H1 (cell line): ENCODE measurements at regions not wholly inside any gene's neighbourhood (a gene's known extent, or its start where the extent isn't known, plus 50 kb on each side); places are given as distances from the start of the nearest gene placed in this dataset.
"Not testable (repeated sequence)": the region's sequence is repeated elsewhere in the genome, so short reads cannot be mapped to it uniquely, and the experiment has no call there.

Source experiments
- CTCF ChIA-PET: fragments of 300-600 bp; sonication (Branson Sonifier 250); formaldehyde crosslinking; loops from one replicate; lab custom pipeline; 2021; ENCODE audit not compliant: partially characterized antibody; lab: Charles Lee
- POLR2A ChIA-PET: fragments of 300-600 bp; sonication (Branson Sonifier 250); formaldehyde crosslinking; loops from one replicate; lab custom pipeline; 2021; ENCODE audit warnings: inconsistent platforms; ENCODE audit not compliant: partially characterized antibody; lab: Charles Lee
- DNase-seq, 2 experiments: peaks; one replicate each; pipeline versions ENCODE4 v3.0.0 to v3.0.0-alpha.2; 2010 to 2022; ENCODE audit warnings: low spot score in 2 of 2, low read depth in 1 of 2, mixed read lengths in 1 of 2
- FAIRE-seq: peaks from 2 replicates; lab custom pipeline; 2011; peaks lifted over from hg19 to GRCh38; lab: Jason Lieb, UNC
- H2AFZ ChIP-seq: 2 replicates; pipeline ENCODE4 v1.8.1; 2012; ENCODE audit warnings: low read length, inconsistent platforms
- H2AK5ac ChIP-seq: 2 replicates; pipeline ENCODE4 v1.6.1; 2013; ENCODE audit warnings: low read depth, low read length
- H2BK120ac ChIP-seq: replicated peaks from 2 replicates; pipeline ENCODE3; 2013; ENCODE audit warnings: low read depth, low read length, inconsistent platforms
- H2BK12ac ChIP-seq: 2 replicates; pipeline ENCODE4 v1.6.1; 2013; ENCODE audit warnings: low read depth, low read length
- H2BK15ac ChIP-seq: 2 replicates; pipeline ENCODE4 v1.6.1; 2013; ENCODE audit warnings: low read length
- H2BK20ac ChIP-seq: 2 replicates; pipeline ENCODE4 v1.6.1; 2013; ENCODE audit warnings: low read length
- H2BK5ac ChIP-seq: 2 replicates; pipeline ENCODE4 v1.6.1; 2013; ENCODE audit warnings: low read depth, low read length
- H3K14ac ChIP-seq: 2 replicates; pipeline ENCODE4 v1.6.1; 2013; ENCODE audit warnings: inconsistent platforms; ENCODE audit not compliant: insufficient read length
- H3K18ac ChIP-seq: 2 replicates; pipeline ENCODE4 v1.6.1; 2013; ENCODE audit warnings: low read length; ENCODE audit errors: extremely low read depth
- H3K23ac ChIP-seq: 2 replicates; pipeline ENCODE4 v1.6.1; 2013; ENCODE audit warnings: inconsistent platforms; ENCODE audit not compliant: insufficient read length
- H3K23me2 ChIP-seq: 2 replicates; pipeline ENCODE4 v1.6.1; 2013; ENCODE audit warnings: low read depth, low read length
- H3K27ac ChIP-seq: 2 replicates; pipeline ENCODE4 v1.6.1; 2011; ENCODE audit warnings: low read depth, low read length, inconsistent platforms
- H3K27me3 ChIP-seq, 4 experiments: replicated peaks in 1 of 4; 1 replicate in 1 of 4; 2 replicates in 3 of 4; pipeline versions ENCODE4 v1.6.1 to v1.8.1; 2011 to 2013; ENCODE audit warnings: low read length in 3 of 4, mild to moderate bottlenecking in 3 of 4, inconsistent platforms in 2 of 4, mixed read lengths in 2 of 4, moderate library complexity in 1 of 4; ENCODE audit not compliant: control insufficient read depth in 3 of 4, insufficient read depth in 3 of 4; ENCODE audit errors: extremely low read depth in 1 of 4
- H3K36me3 ChIP-seq, 4 experiments: 2 replicates each; pipeline versions ENCODE4 v1.6.1 to v1.8.1; 2011 to 2013; ENCODE audit warnings: mild to moderate bottlenecking in 4 of 4, low read length in 3 of 4, moderate library complexity in 2 of 4, control low read depth in 1 of 4, inconsistent platforms in 1 of 4; ENCODE audit not compliant: insufficient read depth in 4 of 4, control insufficient read depth in 2 of 4
- H3K4ac ChIP-seq: replicated peaks from 2 replicates; pipeline ENCODE3; 2013; ENCODE audit warnings: low read length, low read depth, mixed read lengths, inconsistent platforms; ENCODE audit not compliant: insufficient read length
- H3K4me1 ChIP-seq, 4 experiments: replicated peaks in 1 of 4; 1 replicate in 1 of 4; 2 replicates in 3 of 4; pipeline versions ENCODE4 v1.6.1 to v1.8.1; 2011 to 2013; ENCODE audit warnings: low read length in 3 of 4, inconsistent platforms in 2 of 4, mixed read lengths in 1 of 4; ENCODE audit not compliant: insufficient read depth in 4 of 4, control insufficient read depth in 3 of 4
- H3K4me2 ChIP-seq, 2 experiments: 2 replicates each; pipeline versions ENCODE4 v1.6.1 to v1.8.1; 2011 to 2013; ENCODE audit warnings: low read depth in 2 of 2, low read length in 2 of 2, control low read depth in 1 of 2, inconsistent platforms in 1 of 2, mild to moderate bottlenecking in 1 of 2; ENCODE audit not compliant: insufficient read depth in 1 of 2
- H3K4me3 ChIP-seq, 4 experiments: fragments of 200-600, 300-600 bp in 1 of 4; sonication (generic), shearing (Covaris generic), sonication (Bioruptor Twin) in 1 of 4; 2 replicates each; pipeline versions ENCODE4 v1.5.1 to v1.8.1; 2011 to 2016; ENCODE audit warnings: low read length in 4 of 4, low read depth in 3 of 4, control low read depth in 2 of 4, inconsistent platforms in 2 of 4, mild to moderate bottlenecking in 2 of 4, mixed read lengths in 1 of 4, moderate library complexity in 1 of 4; ENCODE audit not compliant: insufficient read depth in 2 of 4; ENCODE audit errors: extremely low read depth in 1 of 4
- H3K56ac ChIP-seq: replicated peaks from 2 replicates; pipeline ENCODE3; 2013; ENCODE audit warnings: low read depth, mild to moderate bottlenecking, mixed read lengths, low read length, inconsistent platforms; ENCODE audit not compliant: insufficient read length
- H3K79me1 ChIP-seq: 2 replicates; pipeline ENCODE4 v1.6.1; 2013; ENCODE audit warnings: low read depth, low read length, control low read depth
- H3K79me2 ChIP-seq, 2 experiments: 2 replicates each; pipeline versions ENCODE4 v1.6.1 to v1.8.1; 2012 to 2013; ENCODE audit warnings: low read length in 2 of 2, mild to moderate bottlenecking in 2 of 2, inconsistent platforms in 1 of 2; ENCODE audit not compliant: insufficient read depth in 2 of 2, control insufficient read depth in 1 of 2
- H3K9ac ChIP-seq, 4 experiments: replicated peaks in 1 of 4; 1 replicate in 1 of 4; 2 replicates in 3 of 4; pipeline versions ENCODE4 v1.6.1 to v1.8.1; 2011 to 2013; ENCODE audit warnings: low read depth in 3 of 4, low read length in 3 of 4, control low read depth in 2 of 4, mild to moderate bottlenecking in 2 of 4, moderate library complexity in 2 of 4, inconsistent platforms in 1 of 4; ENCODE audit errors: extremely low read depth in 1 of 4
- H3K9me3 ChIP-seq, 2 experiments: 2 replicates each; pipeline versions ENCODE4 v1.6.1 to v1.8.1; 2012 to 2013; ENCODE audit warnings: mild to moderate bottlenecking in 2 of 2, moderate library complexity in 2 of 2, control low read depth in 1 of 2, inconsistent platforms in 1 of 2, low read depth in 1 of 2, low read length in 1 of 2, mixed read lengths in 1 of 2; ENCODE audit not compliant: insufficient read depth in 2 of 2
- H4K20me1 ChIP-seq, 2 experiments: replicated peaks in 1 of 2; 2 replicates each; pipeline versions ENCODE3 to v1.8.1; 2011 to 2013; ENCODE audit warnings: inconsistent platforms in 2 of 2, low read length in 2 of 2, mild to moderate bottlenecking in 1 of 2; ENCODE audit not compliant: insufficient read depth in 2 of 2, control insufficient read depth in 1 of 2
- H4K5ac ChIP-seq: 2 replicates; pipeline ENCODE4 v1.6.1; 2013; ENCODE audit warnings: low read length, low read depth, mixed read lengths, inconsistent platforms; ENCODE audit not compliant: insufficient read length
- H4K8ac ChIP-seq: 2 replicates; pipeline ENCODE4 v1.8.0; 2013; ENCODE audit warnings: mild to moderate bottlenecking, moderate library complexity, low read length, inconsistent platforms; ENCODE audit not compliant: insufficient read depth; ENCODE audit errors: extremely low read depth
- H4K91ac ChIP-seq: replicated peaks from 2 replicates; pipeline ENCODE3; 2013; ENCODE audit warnings: low read length, mixed read lengths, inconsistent platforms; ENCODE audit not compliant: insufficient read length
- FOSL1 ChIP-seq: IDR thresholded peaks from 2 replicates; pipeline ENCODE4 v1.6.1; 2011; ENCODE audit warnings: mild to moderate bottlenecking, low read depth, low read length, moderate library complexity; ENCODE audit not compliant: insufficient read depth
- KDM1A ChIP-seq: fragments of 200-600, 300-600 bp; sonication (generic); IDR thresholded peaks from 2 replicates; pipeline ENCODE4 v1.7.1; 2016; ENCODE audit warnings: mild to moderate bottlenecking, low read length, borderline replicate concordance
- RNF2 ChIP-seq: fragments of 200-900, 300-1000 bp; sonication (generic); IDR thresholded peaks from 2 replicates; pipeline ENCODE4 v1.7.1; 2016; ENCODE audit warnings: borderline replicate concordance, low read depth, mild to moderate bottlenecking, antibody characterized with exemption, low read length; ENCODE audit not compliant: poor library complexity, severe bottlenecking; ENCODE audit errors: missing control alignments
- SIN3A ChIP-seq, 2 experiments: IDR thresholded peaks in 1 of 2; conservative IDR thresholded peaks in 1 of 2; 2 replicates each; pipeline ENCODE4 v1.6.1; 2011 to 2012; ENCODE audit warnings: low read length in 2 of 2, improper control_type of control experiment in 1 of 2, low read depth in 1 of 2, mild to moderate bottlenecking in 1 of 2
- SP1 ChIP-seq: IDR thresholded peaks from 2 replicates; pipeline ENCODE4 v1.6.1; 2011; ENCODE audit warnings: low read depth, low read length
- SRF ChIP-seq: IDR thresholded peaks from 2 replicates; pipeline ENCODE4 v1.6.1; 2011; ENCODE audit warnings: mild to moderate bottlenecking, low read depth, low read length, moderate library complexity
- ZNF274 ChIP-seq: IDR thresholded peaks from 2 replicates; pipeline ENCODE4 v1.7.0; 2012; ENCODE audit warnings: low read length, borderline replicate concordance; ENCODE audit errors: extremely low read depth
- WGBS, 2 experiments: shearing (Covaris generic) in 1 of 2; methylation state at CpG; one replicate each; pipeline versions ENCODE4 v1.1.6 to v1.1.7; 2013 to 2015; ENCODE audit warnings: low lambda C conversion rate in 2 of 2, mixed read lengths in 2 of 2, inconsistent platforms in 1 of 2, low coverage in 1 of 2, missing lambda C conversion rate in 1 of 2; ENCODE audit not compliant: insufficient replicate concordance in 2 of 2, insufficient coverage in 1 of 2, insufficient read length in 1 of 2; ENCODE audit errors: extremely low coverage in 1 of 2, missing lambda C conversion rate in 1 of 2; 5-methylcytosine and 5-hydroxymethylcytosine counted together

GRCh38 chr2:234156326-234156725 lies 105.8 kb downstream of the SPP2 start (continued):
- TF ChIP-seq KDM1A: no peak
- TF ChIP-seq RNF2: no peak
- TF ChIP-seq SP1: no peak
- no peak for TF ChIP-seq ZNF274
- no peak for TF ChIP-seq SIN3A (conservative IDR thresholded peaks at IDR 0.05 in 1 of 2, IDR thresholded peaks at IDR 0.05 in 1 of 2; ENCODE audit: low read depth in 1 of 2, low read length in 2 of 2)
- no peak for TF ChIP-seq FOSL1
- no peak for TF ChIP-seq SRF
- TF ChIP-seq, all 59 proteins: peak for 0

GRCh38 chr2:234152835-234153234 lies 102.3 kb downstream of the SPP2 start:
- H3K4me2 ChIP-seq, H3K4me3 ChIP-seq, H4K8ac ChIP-seq, H3K9ac ChIP-seq, H2AK5ac ChIP-seq, H4K91ac ChIP-seq, H4K5ac ChIP-seq, H2BK5ac ChIP-seq, H3K9me3 ChIP-seq, DNase-seq, H3K23me2 ChIP-seq, H4K20me1 ChIP-seq, H2BK20ac ChIP-seq, POLR2A ChIA-PET, H3K23ac ChIP-seq, H3K56ac ChIP-seq, H3K27ac ChIP-seq, H3K79me1 ChIP-seq, H2AFZ ChIP-seq, H2BK12ac ChIP-seq, FAIRE-seq, H3K14ac ChIP-seq, H3K4ac ChIP-seq, H2BK120ac ChIP-seq, H3K18ac ChIP-seq, H2BK15ac ChIP-seq, H3K27me3 ChIP-seq, H3K4me1 ChIP-seq, H3K36me3 ChIP-seq, H3K79me2 ChIP-seq: not testable (repeated sequence)
- CTCF ChIA-PET: interaction anchor here (0.6 to 1.4 kb wide), 2 partner anchors 128 to 378 kb away, joined by 3 read pairs; no protein-coding TSS in a partner anchor
- WGBS, 2 experiments: 89% methylated on average over 2 of the region's 2 CpGs; no CpG with 5 or more reads in 1 of the 2 experiments
